Ureter (tissue), 1 donor: ENCODE measurements at regions not wholly inside any gene's neighbourhood (a gene's known extent, or its start where the extent isn't known, plus 50 kb on each side); places are given as distances from the start of the nearest gene placed in this dataset.

Experiments
- DNase-seq: peaks from one replicate; pipeline ENCODE4 v3.0.0-alpha.2; 2020; ENCODE audit warnings: low spot score
- donor health status: DM: yes; HTN: yes; CAD: no.

DNA sequence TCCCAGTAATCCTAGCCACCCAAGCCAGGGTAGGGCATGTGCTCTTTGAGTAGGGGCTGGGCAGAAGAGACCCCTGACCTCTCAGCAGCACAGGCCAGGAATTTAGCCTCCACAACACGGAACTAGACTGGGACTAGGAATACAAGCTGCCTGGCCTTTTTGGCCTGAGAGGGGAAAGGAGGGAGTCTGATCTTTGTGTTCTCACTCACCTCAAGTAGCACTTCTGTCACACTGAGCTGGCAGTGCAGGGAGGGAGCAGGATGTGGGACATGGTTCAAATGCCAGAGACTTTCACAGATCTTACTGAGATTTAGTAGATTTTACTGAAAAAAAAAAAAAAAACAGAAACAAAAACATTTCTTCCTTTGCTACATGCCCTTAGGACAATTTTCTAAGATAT, 395.2 kb downstream of the CMPK2 start:
- DNase-seq: no peak

- no peak for DNase-seq
Observed at GRCh38 chr2:6471419-6471818, 394.3 kb downstream of the CMPK2 start.

DNA sequence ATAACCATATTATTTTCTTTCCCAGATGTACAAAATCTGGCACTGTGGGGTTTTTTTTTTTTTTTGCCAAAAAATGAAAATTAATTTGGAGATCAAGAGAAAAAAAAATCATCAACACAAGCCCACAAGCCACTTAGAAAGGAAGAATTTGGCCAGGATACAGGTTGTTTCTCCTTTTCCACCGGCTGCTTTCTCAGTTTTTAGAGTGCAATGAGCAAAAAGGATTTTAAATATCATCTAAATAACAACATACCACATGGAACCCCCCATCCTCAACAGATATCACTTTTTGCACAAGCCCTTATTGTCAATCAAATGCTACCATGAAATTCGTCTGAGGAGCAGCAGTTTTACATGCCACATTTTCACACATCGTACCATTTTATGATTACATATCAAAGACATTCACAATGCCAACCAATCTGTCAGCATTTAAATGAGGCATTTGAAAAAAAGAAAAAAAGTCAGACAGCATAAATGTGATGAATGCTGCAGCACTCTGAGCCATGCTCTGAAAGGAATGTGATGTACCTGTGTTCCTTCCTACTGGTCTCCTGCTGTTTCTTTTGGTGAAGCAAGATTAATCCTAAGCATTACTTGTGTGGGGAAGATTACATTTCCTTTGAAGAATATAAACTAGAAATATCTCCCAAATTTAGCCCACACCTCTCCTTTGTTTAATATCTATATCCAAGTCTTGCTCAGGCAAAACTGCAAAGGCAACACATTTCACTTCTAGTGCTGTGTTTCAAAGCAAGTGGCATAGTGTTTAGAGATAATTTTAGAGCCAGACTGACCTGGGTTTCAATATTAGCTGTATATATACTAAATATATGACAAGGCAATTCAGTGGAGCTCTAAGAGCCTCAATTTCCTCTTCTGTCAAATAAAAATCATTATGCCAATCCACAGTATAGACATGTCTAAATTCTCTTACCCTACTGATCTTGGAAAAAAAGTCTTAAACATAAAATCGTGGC, 391.3 kb downstream of the CMPK2 start:
- no peak for DNase-seq

GRCh38 chr2:6475155-6475940, 390.4 kb downstream of the CMPK2 start:
- no peak for DNase-seq

- no peak for DNase-seq
Observed at GRCh38 chr2:6480514-6480913, 385.2 kb downstream of the CMPK2 start.

DNA sequence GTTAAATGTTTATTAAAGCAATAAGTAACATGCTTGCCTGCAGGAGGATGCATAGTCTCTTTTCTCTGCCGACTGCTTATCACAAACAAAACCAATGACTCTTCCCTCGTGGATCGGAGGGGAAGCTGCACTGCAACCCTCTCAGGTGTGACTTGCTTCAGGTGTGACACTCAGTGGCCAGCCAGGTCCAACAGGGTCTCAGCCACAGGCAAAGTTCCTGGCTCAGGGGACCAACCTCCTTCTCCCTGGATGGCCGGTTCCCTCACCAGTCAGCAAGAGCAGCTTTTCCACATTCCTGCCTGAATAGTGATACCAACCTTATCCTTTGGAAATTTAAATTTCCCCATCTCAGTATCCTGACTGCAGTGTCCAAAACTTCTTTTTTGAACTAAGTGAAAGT, 383.5 kb downstream of the CMPK2 start:
- DNase-seq: no peak

GRCh38 chr2:6487765-6488164, 377.9 kb downstream of the CMPK2 start:
- DNase-seq: no peak

GRCh38 chr2:6492573-6492972, 373.1 kb downstream of the CMPK2 start:
- DNase-seq: no peak

GRCh38 chr2:6493266-6493665, 372.4 kb downstream of the CMPK2 start:
- no peak for DNase-seq

DNA sequence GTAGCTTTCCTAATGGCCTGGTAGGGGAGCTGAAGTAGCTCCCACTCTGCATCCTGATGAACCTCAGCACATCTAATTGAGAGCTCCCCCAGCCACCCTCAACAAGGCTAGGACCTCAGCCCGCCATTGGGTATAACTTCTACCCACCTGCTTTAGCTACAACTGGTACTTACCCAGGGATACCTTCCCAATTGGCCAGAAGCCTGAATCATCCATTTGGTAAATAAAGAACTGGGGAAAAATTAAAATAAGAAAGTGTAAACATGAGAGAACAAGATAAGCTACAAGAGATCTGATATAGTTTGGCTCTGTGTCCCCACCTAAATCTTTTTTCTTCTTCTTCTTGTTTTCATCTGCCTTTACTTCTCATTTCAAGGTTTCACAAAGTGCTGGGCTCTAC, 372.0 kb downstream of the CMPK2 start:
- DNase-seq: no peak

DNA sequence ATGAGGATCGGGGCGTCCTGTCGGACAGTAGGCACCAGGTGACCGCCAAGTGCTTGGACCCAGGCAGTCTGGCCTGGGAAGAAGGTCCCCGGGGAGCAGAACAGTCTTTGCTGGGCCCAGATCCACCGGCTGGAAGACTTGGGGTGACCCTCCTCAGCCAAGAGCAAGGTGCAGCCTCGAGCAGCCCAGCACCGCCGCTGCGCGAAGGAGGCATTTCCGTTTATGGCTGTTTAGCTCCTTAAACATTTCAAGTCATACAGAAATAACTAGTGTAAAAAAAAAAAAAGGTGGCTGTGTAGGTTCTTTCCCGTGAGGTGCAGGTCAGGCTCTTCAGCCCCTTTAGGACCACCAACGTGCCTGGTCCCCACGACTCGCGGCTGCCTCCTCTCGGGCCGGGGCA, 370.2 kb downstream of the CMPK2 start:
- DNase-seq: no peak

DNA sequence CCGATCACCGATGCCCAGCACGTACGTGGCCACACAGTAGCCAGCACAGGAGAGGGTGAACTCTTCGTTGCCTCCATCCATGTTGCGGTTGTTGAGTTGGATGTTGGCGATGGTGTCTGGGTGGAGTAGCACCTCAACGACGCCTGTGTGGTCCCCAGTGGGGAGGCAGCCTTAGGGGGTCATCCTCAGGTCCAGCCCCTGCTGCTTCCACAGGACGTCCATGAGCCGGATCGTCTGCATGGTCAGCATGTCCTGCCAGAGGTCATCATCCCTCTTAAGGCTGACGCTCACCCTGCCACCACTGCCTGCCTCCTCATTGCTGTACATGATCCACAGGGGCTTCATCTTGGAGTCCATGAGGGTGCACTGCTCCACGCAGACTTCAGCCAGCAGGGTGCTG, 369.3 kb downstream of the CMPK2 start:
- no peak for DNase-seq

DNA sequence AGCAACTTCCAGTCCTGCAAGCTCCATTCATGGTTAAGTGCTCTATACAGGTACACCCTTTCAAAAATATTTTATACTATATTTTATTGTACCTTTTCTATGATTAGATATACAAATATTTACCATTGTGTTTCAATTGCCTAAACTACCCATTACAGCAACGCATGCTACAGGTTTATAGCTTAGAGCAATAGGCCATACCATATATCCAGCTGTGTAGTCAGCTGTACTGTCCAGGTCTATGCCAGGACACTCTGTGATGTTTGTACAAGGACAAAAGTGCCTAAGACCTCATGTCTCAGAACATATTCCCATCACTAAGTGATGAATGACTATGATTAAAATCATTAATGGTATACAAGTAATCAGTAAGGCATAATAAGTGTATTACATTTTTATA, 368.7 kb downstream of the CMPK2 start:
- DNase-seq: no peak

DNA sequence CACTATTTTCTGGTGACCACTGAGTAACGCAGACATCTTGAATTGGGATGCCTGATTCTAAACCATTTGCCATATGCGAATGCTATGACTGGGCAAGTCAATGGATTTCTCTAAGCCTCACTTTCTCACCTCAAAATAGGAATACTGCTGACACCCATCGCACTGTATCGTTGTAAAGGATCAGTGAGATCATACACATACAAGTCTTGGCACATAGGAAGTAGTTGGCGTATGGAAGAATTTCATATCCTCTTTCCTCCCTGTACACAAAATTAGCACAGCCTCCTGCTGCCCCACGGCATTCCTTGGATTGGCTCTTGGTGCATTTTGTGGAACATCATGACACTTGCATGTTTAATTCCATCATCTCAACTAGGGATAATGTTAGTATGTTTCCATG, 366.9 kb downstream of the CMPK2 start:
- no peak for DNase-seq

DNA sequence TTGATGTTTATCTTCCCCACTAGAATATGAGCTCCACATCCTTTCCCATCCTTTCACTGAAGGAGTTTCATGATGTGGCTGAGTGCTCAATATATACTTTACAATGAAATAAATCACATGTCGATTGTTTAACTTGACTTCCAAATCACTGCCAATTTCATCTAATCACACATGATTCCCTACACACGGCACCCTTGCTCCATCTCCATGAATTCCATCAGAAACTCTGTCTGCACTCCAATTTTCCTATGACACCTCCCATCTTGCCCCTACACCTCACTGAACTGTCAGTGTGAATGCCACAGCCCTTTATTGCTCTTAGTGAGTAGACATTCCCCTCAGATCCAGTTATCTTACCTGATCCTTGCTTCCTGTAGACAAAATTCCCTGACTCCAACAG, 366.0 kb downstream of the CMPK2 start:
- no peak for DNase-seq

GRCh38 chr2:6506361-6506794, 359.3 kb downstream of the CMPK2 start:
- no peak for DNase-seq

DNA sequence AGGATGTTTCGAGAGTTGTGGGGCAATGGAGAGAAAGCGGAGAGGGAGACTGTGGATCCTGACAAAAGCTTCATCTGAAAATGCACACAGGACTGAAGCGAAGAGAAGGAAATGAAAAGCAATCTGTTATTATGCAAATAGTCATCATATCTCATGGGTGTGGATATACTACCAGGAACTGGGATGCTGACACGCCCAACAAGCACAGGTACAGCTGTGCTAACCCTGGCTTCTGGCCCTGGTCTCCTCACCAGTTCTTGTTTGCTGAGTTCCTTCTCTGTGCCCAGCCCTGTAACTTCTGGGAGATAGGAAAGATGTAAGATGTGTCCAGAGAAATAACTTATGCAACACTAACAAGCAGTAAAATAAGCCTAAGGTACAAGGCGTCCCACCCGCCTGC, 358.8 kb downstream of the CMPK2 start:
- DNase-seq: no peak

GRCh38 chr2:6510532-6510931, 355.2 kb downstream of the CMPK2 start:
- DNase-seq: no peak

- no peak for DNase-seq
Observed at GRCh38 chr2:6512589-6512988, 353.1 kb downstream of the CMPK2 start.

- DNase-seq: no peak
Observed at GRCh38 chr2:6516674-6517073, 349.0 kb downstream of the CMPK2 start.

DNA sequence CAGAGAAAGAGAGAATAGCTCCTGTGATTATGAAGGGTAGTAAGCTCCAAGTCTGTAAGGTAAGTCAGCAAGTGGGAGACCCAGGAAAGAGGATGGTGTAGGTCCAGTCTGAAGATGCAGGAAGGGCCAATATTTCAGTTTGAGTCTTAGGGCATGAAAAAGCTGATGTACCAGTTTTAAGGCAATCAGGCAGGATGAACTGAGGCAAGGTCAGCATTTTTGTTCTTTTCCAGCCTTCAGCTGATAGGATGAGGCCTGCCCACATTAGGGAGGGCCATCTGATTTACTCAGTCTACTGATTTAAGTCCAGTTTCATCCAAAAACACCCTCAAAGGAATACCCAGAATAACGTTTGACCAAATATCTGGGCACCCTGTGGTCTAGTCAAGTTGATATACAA, 347.3 kb downstream of the CMPK2 start:
- no peak for DNase-seq

- DNase-seq: no peak
Observed at GRCh38 chr2:6523476-6523875, 342.2 kb downstream of the CMPK2 start.
